ENCODE measurements at regions not wholly inside any gene's neighbourhood (a gene's known extent, or its start where the extent isn't known, plus 50 kb on each side); places are given as distances from the start of the nearest gene placed in this dataset.

- H3K27me3 ChIP-seq (ENCODE audit: control insufficient read depth in 1 of 2, insufficient read depth in 2 of 2, low read length in 2 of 2) = no peaks in the 10 kb centered on the region
- H3K9me3 ChIP-seq (ENCODE audit: control insufficient read depth in 2 of 2, low read length in 2 of 2) = no peaks in the 10 kb centered on the region
- H3K36me3 ChIP-seq (ENCODE audit: control insufficient read depth in 2 of 2, insufficient read depth in 2 of 2, low read length in 2 of 2) = no peaks in the 10 kb centered on the region
- no peak overlapping the region for H3K9ac ChIP-seq (ENCODE audit: low read length in 2 of 2)
- H3K4me3 ChIP-seq (ENCODE audit: low read length in 2 of 2) = no peak overlapping the region
- H3K27ac ChIP-seq (ENCODE audit: low read length) = no peak overlapping the region
- no peaks in the 10 kb centered on the region for H3K4me1 ChIP-seq (ENCODE audit: control insufficient read depth, insufficient read depth, low read length)
These were observed 344.9 kb downstream of the EFNA5 start for GRCh38 chr5:107325866-107326265.

GRCh38 chr5:107324809-107325208, 345.9 kb downstream of the EFNA5 start:
- no peaks in the 10 kb centered on the region for H3K27me3 ChIP-seq (ENCODE audit: control insufficient read depth in 1 of 2, insufficient read depth in 2 of 2, low read length in 2 of 2)
- no peak overlapping the region for H3K4me3 ChIP-seq (ENCODE audit: low read length in 2 of 2)
- no peaks in the 10 kb centered on the region for H3K36me3 ChIP-seq (ENCODE audit: control insufficient read depth in 2 of 2, insufficient read depth in 2 of 2, low read length in 2 of 2)
- H3K9ac ChIP-seq (ENCODE audit: low read length in 2 of 2) = no peak overlapping the region
- no peak overlapping the region for H3K27ac ChIP-seq (ENCODE audit: low read length)
- no peaks in the 10 kb centered on the region for H3K9me3 ChIP-seq (ENCODE audit: control insufficient read depth in 2 of 2, low read length in 2 of 2)
- no peaks in the 10 kb centered on the region for H3K4me1 ChIP-seq (ENCODE audit: control insufficient read depth, insufficient read depth, low read length)

GRCh38 chr5:107324071-107324470, 346.7 kb downstream of the EFNA5 start:
- H3K27me3 ChIP-seq (ENCODE audit: control insufficient read depth in 1 of 2, insufficient read depth in 2 of 2, low read length in 2 of 2) = no peaks in the 10 kb centered on the region
- no peak overlapping the region for H3K4me3 ChIP-seq (ENCODE audit: low read length in 2 of 2)
- no peaks in the 10 kb centered on the region for H3K9me3 ChIP-seq (ENCODE audit: control insufficient read depth in 2 of 2, low read length in 2 of 2)
- no peaks in the 10 kb centered on the region for H3K36me3 ChIP-seq (ENCODE audit: control insufficient read depth in 2 of 2, insufficient read depth in 2 of 2, low read length in 2 of 2)
- H3K9ac ChIP-seq (ENCODE audit: low read length in 2 of 2) = no peak overlapping the region
- no peaks in the 10 kb centered on the region for H3K4me1 ChIP-seq (ENCODE audit: control insufficient read depth, insufficient read depth, low read length)
- H3K27ac ChIP-seq (ENCODE audit: low read length) = no peak overlapping the region

- H3K4me1 ChIP-seq (ENCODE audit: control insufficient read depth, insufficient read depth, low read length) = no peaks in the 10 kb centered on the region
- H3K9me3 ChIP-seq (ENCODE audit: control insufficient read depth in 2 of 2, low read length in 2 of 2) = no peaks in the 10 kb centered on the region
- no peak overlapping the region for H3K4me3 ChIP-seq (ENCODE audit: low read length in 2 of 2)
- H3K9ac ChIP-seq (ENCODE audit: low read length in 2 of 2) = no peak overlapping the region
- H3K27me3 ChIP-seq (ENCODE audit: control insufficient read depth in 1 of 2, insufficient read depth in 2 of 2, low read length in 2 of 2) = no peaks in the 10 kb centered on the region
- H3K36me3 ChIP-seq (ENCODE audit: control insufficient read depth in 2 of 2, insufficient read depth in 2 of 2, low read length in 2 of 2) = no peaks in the 10 kb centered on the region
- no peak overlapping the region for H3K27ac ChIP-seq (ENCODE audit: low read length)
These were observed 347.2 kb downstream of the EFNA5 start for GRCh38 chr5:107323536-107323935.

GRCh38 chr5:107322936-107323335, 347.8 kb downstream of the EFNA5 start:
- Histone ChIP-seq H3K27ac (ENCODE audit: low read length) (no peak overlapping the region), H3K36me3 (ENCODE audit: control insufficient read depth in 2 of 2, insufficient read depth in 2 of 2, low read length in 2 of 2) (no peaks in the 10 kb centered on the region), H3K27me3 (ENCODE audit: control insufficient read depth in 1 of 2, insufficient read depth in 2 of 2, low read length in 2 of 2) (no peaks in the 10 kb centered on the region)

GRCh38 chr5:107321906-107322305, 348.8 kb downstream of the EFNA5 start:
- Histone ChIP-seq H3K4me1 (ENCODE audit: control insufficient read depth, insufficient read depth, low read length) (no peaks in the 10 kb centered on the region), H3K27me3 (ENCODE audit: control insufficient read depth in 1 of 2, insufficient read depth in 2 of 2, low read length in 2 of 2) (no peaks in the 10 kb centered on the region), H3K9me3 (ENCODE audit: control insufficient read depth in 2 of 2, low read length in 2 of 2) (no peaks in the 10 kb centered on the region), H3K27ac (ENCODE audit: low read length) (no peak overlapping the region), H3K36me3 (ENCODE audit: control insufficient read depth in 2 of 2, insufficient read depth in 2 of 2, low read length in 2 of 2) (no peaks in the 10 kb centered on the region), H3K9ac (ENCODE audit: low read length in 2 of 2) (no peak overlapping the region), H3K4me3 (ENCODE audit: low read length in 2 of 2) (no peak overlapping the region)

More at GRCh38 chr5:107322936-107323335, 347.8 kb downstream of the EFNA5 start:
- no peaks in the 10 kb centered on the region for H3K9me3 ChIP-seq (ENCODE audit: control insufficient read depth in 2 of 2, low read length in 2 of 2)
- no peak overlapping the region for H3K4me3 ChIP-seq (ENCODE audit: low read length in 2 of 2)
- no peak overlapping the region for H3K9ac ChIP-seq (ENCODE audit: low read length in 2 of 2)
- H3K4me1 ChIP-seq (ENCODE audit: control insufficient read depth, insufficient read depth, low read length) = no peaks in the 10 kb centered on the region

- no peaks in the 10 kb centered on the region for H3K36me3 ChIP-seq (ENCODE audit: control insufficient read depth in 2 of 2, insufficient read depth in 2 of 2, low read length in 2 of 2)
- H3K9ac ChIP-seq (ENCODE audit: low read length in 2 of 2) = no peak overlapping the region
- H3K27me3 ChIP-seq (ENCODE audit: control insufficient read depth in 1 of 2, insufficient read depth in 2 of 2, low read length in 2 of 2) = no peaks in the 10 kb centered on the region
- no peak overlapping the region for H3K4me3 ChIP-seq (ENCODE audit: low read length in 2 of 2)
- H3K27ac ChIP-seq (ENCODE audit: low read length) = no peak overlapping the region
- no peaks in the 10 kb centered on the region for H3K9me3 ChIP-seq (ENCODE audit: control insufficient read depth in 2 of 2, low read length in 2 of 2)
- no peaks in the 10 kb centered on the region for H3K4me1 ChIP-seq (ENCODE audit: control insufficient read depth, insufficient read depth, low read length)
These were observed 349.9 kb downstream of the EFNA5 start for GRCh38 chr5:107320846-107321245.

GRCh38 chr5:107320376-107320775, 350.4 kb downstream of the EFNA5 start:
- no peak overlapping the region for H3K4me3 ChIP-seq (ENCODE audit: low read length in 2 of 2)
- no peak overlapping the region for H3K27ac ChIP-seq (ENCODE audit: low read length)
- no peaks in the 10 kb centered on the region for H3K4me1 ChIP-seq (ENCODE audit: control insufficient read depth, insufficient read depth, low read length)
- no peaks in the 10 kb centered on the region for H3K9me3 ChIP-seq (ENCODE audit: control insufficient read depth in 2 of 2, low read length in 2 of 2)
- H3K9ac ChIP-seq (ENCODE audit: low read length in 2 of 2) = no peak overlapping the region
- H3K36me3 ChIP-seq (ENCODE audit: control insufficient read depth in 2 of 2, insufficient read depth in 2 of 2, low read length in 2 of 2) = no peaks in the 10 kb centered on the region
- no peaks in the 10 kb centered on the region for H3K27me3 ChIP-seq (ENCODE audit: control insufficient read depth in 1 of 2, insufficient read depth in 2 of 2, low read length in 2 of 2)

GRCh38 chr5:107319901-107320300, 350.8 kb downstream of the EFNA5 start:
- H3K27ac ChIP-seq (ENCODE audit: low read length) = no peak overlapping the region
- H3K4me1 ChIP-seq (ENCODE audit: control insufficient read depth, insufficient read depth, low read length) = no peaks in the 10 kb centered on the region
- no peak overlapping the region for H3K4me3 ChIP-seq (ENCODE audit: low read length in 2 of 2)
- no peaks in the 10 kb centered on the region for H3K27me3 ChIP-seq (ENCODE audit: control insufficient read depth in 1 of 2, insufficient read depth in 2 of 2, low read length in 2 of 2)
- no peak overlapping the region for H3K9ac ChIP-seq (ENCODE audit: low read length in 2 of 2)
- H3K9me3 ChIP-seq (ENCODE audit: control insufficient read depth in 2 of 2, low read length in 2 of 2) = no peaks in the 10 kb centered on the region
- H3K36me3 ChIP-seq (ENCODE audit: control insufficient read depth in 2 of 2, insufficient read depth in 2 of 2, low read length in 2 of 2) = no peaks in the 10 kb centered on the region

GRCh38 chr5:107314330-107314729, 356.4 kb downstream of the EFNA5 start:
- no peak overlapping the region for H3K4me3 ChIP-seq (ENCODE audit: low read length in 2 of 2)
- no peaks in the 10 kb centered on the region for H3K36me3 ChIP-seq (ENCODE audit: control insufficient read depth in 2 of 2, insufficient read depth in 2 of 2, low read length in 2 of 2)
- no peaks in the 10 kb centered on the region for H3K27me3 ChIP-seq (ENCODE audit: control insufficient read depth in 1 of 2, insufficient read depth in 2 of 2, low read length in 2 of 2)
- no peaks in the 10 kb centered on the region for H3K4me1 ChIP-seq (ENCODE audit: control insufficient read depth, insufficient read depth, low read length)
- H3K9ac ChIP-seq (ENCODE audit: low read length in 2 of 2) = no peak overlapping the region
- no peak overlapping the region for H3K27ac ChIP-seq (ENCODE audit: low read length)
- H3K9me3 ChIP-seq (ENCODE audit: control insufficient read depth in 2 of 2, low read length in 2 of 2) = peaks cover 0 to 2% of the 10 kb centered on the region in 2 donors

GRCh38 chr5:107313921-107314320, 356.8 kb downstream of the EFNA5 start:
- Histone ChIP-seq H3K27me3 (ENCODE audit: control insufficient read depth in 1 of 2, insufficient read depth in 2 of 2, low read length in 2 of 2) (no peaks in the 10 kb centered on the region), H3K9me3 (ENCODE audit: control insufficient read depth in 2 of 2, low read length in 2 of 2) (peaks cover 0 to 2% of the 10 kb centered on the region in 2 donors), H3K27ac (ENCODE audit: low read length) (no peak overlapping the region), H3K4me3 (ENCODE audit: low read length in 2 of 2) (no peak overlapping the region), H3K36me3 (ENCODE audit: control insufficient read depth in 2 of 2, insufficient read depth in 2 of 2, low read length in 2 of 2) (no peaks in the 10 kb centered on the region), H3K9ac (ENCODE audit: low read length in 2 of 2) (no peak overlapping the region), H3K4me1 (ENCODE audit: control insufficient read depth, insufficient read depth, low read length) (no peaks in the 10 kb centered on the region)
